ENCODE measurements at regions not wholly inside any gene's neighbourhood (a gene's known extent, or its start where the extent isn't known, plus 50 kb on each side); places are given as distances from the start of the nearest gene placed in this dataset.
A peak's percentile ranks its signal among the peaks of the same experiment; 100 is the strongest.

DNA sequence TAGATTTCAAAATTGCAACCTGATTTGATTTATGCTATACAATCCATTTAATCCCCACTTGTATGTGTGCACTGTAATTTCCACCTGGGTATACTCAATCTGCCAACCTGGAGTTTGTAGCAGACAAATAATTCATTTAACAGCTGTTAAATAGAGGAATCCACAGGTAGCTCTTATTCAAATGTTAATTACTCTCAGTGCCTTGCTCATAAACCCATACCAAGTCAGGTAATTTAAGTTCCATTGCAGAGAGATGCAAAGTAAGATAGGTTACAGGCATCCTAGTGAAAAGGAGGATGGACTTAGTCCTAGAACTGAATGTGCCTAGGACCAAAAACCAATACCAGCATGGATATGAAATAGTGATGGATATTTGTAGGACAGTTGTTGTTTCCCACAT lies 674.2 kb downstream of the TBL1XR1 start:
- DNase-seq = peak; percentile 12 to 37

GRCh38 chr3:176522436-176522835 lies 674.8 kb downstream of the TBL1XR1 start:
- DNase-seq = no peak

DNA sequence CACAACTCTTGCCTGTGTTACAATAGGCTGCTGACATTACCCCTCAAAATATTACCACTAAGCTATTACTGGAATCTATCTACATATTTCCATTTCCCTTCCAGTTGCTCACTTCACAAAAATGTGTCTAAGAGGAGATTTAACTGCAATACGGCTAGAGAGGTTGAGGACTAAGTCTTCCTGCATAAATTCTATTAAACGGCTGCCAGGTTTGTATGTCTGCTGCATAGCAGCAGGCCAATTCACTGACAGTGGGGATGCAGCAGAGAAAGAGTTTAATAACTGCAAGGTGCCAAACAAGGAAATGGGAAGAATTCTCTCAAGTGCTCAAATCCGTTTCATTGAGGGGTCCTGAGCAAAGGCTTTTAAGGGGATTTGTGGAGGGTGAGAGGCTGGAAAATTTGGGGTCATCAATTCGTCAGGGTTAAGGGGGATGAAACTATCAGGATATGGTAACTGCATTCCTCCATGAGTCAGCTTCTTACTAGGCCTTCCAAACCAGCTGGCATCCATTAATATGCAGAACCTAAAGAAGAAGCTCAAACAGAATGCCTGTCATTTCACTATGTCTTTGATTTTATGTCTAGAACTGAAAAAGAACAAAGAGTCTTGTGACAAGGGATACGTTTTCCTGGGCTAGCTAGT lies 675.6 kb downstream of the TBL1XR1 start:
- no peak for DNase-seq

DNA sequence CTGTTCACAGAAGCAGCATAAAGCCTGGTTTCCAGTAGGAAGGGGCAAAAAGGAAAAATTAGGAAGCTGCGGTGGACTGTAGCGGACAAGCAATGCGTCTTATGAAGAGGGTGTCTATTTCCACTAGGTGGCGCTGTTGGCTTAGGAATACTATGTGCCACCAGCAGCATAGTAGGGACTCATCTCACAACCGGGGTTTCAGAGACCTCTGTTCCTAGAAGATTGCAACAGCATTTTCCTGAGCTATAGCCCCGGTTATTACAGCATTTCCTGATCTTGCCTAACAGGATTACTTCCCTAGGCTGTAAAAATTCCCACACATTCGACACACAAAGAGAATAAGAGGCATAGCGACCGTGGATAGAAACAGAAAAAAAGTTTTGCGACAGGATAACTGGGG lies 683.0 kb downstream of the TBL1XR1 start:
- peak; percentile 30 to 31 for DNase-seq

- DNase-seq = no peak
Observed at GRCh38 chr3:176513604-176514003, 683.7 kb downstream of the TBL1XR1 start.

- DNase-seq = no peak
Observed at GRCh38 chr3:176512037-176512436, 685.2 kb downstream of the TBL1XR1 start.

- no peak for DNase-seq
Observed at GRCh38 chr3:176510097-176510496, 687.2 kb downstream of the TBL1XR1 start.

GRCh38 chr3:176505878-176506621 lies 691.2 kb downstream of the TBL1XR1 start:
- no peak for DNase-seq

DNA sequence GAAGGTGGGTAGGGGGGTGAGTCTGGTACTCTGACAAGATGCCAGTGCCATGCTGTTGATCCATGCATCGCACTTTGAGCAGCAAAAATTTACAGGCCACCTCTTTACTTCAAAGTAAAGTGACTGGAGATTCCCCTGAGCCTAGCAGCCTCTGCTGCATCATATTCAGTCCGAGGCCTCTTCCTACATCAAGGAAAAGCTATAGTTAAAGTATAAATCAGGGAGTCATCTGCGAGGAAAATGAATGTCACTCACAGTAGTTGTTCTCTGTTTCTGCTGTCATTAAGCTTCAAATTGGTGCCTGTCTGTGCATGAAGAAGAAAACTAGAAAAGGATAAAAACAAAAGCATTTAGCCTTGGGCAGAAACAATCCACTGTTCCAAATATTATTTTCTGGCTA lies 706.2 kb downstream of the TBL1XR1 start:
- no peak for DNase-seq

DNA sequence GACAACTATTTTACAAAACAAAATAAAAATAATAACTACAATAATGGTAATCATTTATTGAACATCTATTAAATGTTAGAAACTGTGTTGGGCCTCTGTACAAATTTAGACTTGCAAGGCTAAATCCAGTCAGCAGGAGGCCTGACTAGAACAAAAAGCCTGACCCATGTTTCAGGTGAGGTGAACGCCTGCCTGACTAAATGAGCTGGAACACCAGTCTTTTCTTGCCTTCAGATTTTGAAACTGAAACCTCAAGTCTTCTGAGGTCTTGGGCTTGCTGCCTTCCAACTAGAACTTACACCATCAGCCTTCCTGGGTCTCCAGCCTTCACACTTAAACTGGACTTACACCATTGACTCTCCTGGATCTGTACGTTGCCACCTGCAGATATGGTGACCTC lies 706.9 kb downstream of the TBL1XR1 start:
- no peak for DNase-seq

DNA sequence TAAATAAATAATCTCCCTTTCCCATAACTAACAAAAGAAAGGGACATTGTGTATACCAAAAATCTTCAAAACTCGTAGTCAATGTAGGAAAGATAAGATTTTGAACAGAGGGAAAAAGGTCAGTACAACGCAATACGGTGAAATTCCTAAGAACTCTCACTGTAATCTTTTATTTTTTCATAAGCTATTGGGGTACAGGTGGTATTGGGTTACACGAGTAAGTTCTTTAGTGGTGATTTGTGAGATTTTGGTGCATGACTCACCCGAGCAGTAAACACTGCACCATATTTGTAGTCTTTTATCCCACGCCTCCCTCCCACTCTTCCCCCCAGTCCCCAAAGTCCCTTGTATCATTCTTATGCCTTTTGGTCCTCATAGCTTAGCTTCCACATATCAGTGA lies 718.0 kb downstream of the TBL1XR1 start:
- no peak for DNase-seq

- no peak for DNase-seq
Observed at GRCh38 chr3:176469694-176470205, 727.5 kb downstream of the TBL1XR1 start.

- DNase-seq = no peak
Observed at GRCh38 chr3:176463610-176464009, 733.7 kb downstream of the TBL1XR1 start.

DNA sequence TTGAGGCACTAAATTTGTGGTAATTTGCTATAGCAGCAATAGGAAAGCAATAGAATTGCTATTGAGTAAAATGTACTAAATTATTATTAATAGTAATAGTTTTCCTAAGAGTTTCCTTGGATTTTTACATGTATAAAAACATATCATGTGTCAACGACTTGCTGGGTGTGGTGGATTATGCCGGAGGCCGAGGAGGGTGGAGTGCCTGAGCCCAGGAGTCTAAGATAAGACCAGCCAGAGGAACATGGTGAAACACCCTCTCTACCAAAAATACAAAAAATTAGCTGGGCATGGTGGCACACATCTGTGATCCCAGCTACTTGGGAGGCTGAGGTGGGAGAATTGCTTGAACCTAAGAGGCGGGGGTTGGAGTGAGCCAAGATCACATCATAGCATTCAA lies 749.9 kb downstream of the TBL1XR1 start:
- no peak for DNase-seq

DNA sequence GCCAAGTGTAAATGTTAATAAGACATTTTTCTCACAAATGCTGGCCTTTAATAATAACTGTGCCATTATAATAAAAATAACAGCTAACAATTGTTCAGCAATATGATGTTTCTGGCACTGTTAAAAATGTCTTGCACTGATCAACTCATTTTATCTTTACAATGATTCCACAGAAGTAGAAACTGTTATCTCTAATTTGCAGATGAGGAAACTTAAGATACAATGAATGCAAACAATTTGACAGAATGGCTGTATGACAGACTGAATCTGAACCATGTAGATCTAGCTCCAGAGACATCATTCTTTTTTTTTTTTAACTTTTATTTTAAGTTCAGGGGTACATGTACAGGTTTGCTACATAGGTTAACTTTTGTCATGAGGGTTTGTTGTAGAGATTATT lies 755.0 kb downstream of the TBL1XR1 start:
- DNase-seq = no peak

DNA sequence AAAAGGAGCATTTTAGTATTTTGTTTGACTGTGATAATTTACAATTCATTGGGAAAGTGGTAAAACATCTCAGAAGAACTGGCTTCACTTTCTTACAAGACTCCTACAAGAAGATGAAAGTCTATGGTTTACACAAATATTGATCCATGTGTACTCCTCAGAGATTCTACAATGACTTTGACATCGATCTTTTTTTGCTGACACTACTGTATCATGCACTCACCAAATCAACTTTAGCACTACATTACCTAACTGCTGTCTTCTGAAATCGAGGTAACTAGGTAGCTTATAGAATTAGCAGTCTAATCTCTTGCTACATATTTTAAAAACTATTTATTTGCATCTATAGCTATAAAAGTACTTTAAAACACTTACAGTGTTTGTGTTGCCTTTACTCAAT lies 757.6 kb downstream of the TBL1XR1 start:
- no peak for DNase-seq

- no peak for DNase-seq
Observed at GRCh38 chr3:176431991-176432390, 765.3 kb downstream of the TBL1XR1 start.

GRCh38 chr3:176431038-176431418 lies 766.3 kb downstream of the TBL1XR1 start:
- DNase-seq = peak; percentile 33 to 84

- peak; percentile 13 to 74 for DNase-seq
Observed at GRCh38 chr3:176430244-176431037, 766.8 kb downstream of the TBL1XR1 start.

GRCh38 chr3:176428552-176428951 lies 768.7 kb downstream of the TBL1XR1 start:
- DNase-seq = no peak

DNA sequence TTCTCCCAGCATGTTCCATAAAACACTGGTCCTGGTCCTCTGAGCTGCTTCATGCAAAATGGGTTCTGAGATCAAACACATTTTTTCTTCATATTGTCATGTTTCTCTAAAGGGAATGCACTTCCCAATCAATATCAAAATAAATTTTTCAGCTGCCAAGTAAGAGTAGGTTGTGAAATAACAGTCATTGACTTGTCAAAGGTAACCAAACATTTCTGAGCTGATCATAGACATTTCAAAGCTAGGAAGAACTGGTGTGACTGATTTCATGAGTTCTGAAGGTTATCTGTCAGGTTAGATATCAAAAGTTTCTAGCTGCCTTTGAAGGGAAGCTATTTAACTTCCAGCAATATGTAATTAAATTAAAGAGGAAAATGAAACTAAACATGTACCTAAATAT lies 770.9 kb downstream of the TBL1XR1 start:
- DNase-seq = no peak

DNA sequence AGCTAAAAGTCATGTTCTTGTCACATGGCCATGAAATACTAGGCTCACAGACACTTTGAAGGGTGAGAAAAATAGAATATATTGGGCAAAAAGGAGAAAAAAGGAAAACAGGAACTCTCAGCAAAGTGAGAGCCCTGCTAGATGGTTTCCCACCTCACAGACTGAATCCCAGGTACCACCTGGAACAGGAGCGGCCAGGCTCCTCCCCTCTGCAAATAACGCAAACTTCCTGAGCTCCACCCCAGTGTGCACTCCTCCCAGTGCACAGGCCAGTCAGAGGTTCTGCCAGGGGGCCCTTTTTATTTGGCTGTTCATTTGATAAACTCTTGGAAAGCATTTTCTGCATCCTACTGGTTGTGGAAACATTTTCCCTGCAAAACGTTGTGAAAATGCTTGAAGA lies 780.4 kb downstream of the TBL1XR1 start:
- DNase-seq = no peak

DNA sequence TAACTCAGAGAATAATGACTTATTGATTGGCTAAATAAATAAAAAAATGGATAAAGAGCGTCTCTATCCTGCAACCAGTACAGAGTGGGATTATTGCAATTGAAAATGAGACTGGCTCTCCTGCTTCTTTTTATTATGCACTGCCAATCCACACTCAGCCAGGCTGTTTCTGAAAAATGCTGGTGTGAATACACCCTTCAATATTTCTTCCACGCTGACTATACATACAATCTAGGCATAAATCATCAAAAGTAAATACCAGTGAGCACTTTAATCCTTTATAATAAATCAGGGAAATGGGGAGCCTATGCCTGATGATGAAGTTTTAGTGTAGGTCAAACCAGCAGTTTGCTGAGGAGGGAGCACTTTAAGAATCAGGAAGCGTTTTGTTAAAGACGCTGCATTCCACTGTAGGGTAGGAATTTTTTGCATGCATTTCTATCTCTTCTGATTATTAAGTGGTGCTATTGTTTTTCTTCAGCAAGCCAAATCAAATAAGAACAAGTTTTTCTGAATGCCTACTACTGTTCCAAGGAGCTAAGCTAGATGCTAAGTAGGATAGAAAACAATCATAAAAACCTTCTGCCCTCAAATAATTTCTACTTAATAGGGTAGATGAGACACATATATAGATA lies 781.5 kb downstream of the TBL1XR1 start:
- no peak for DNase-seq

Data from NCI-H524 (cell line).